AG04450 (cell line): ENCODE measurements at regions not wholly inside any gene's neighbourhood (a gene's known extent, or its start where the extent isn't known, plus 50 kb on each side); places are given as distances from the start of the nearest gene placed in this dataset.

ENCODE experiments used
- CTCF ChIA-PET: fragments of 300-600, 350-600 bp; formaldehyde crosslinking; extraction: SDS; loops from one replicate; lab custom pipeline; 2022; ENCODE audit warnings: antibody characterized with exemption, inconsistent platforms; lab: Charles Lee
- POLR2A ChIA-PET: fragments of 350-600 bp; formaldehyde crosslinking; extraction: SDS; loops from one replicate; lab custom pipeline; 2021; ENCODE audit warnings: antibody characterized with exemption, inconsistent platforms; lab: Yijun Ruan, JAX
- DNase-seq: peaks from one replicate; pipeline ENCODE4 v3.0.0-alpha.2; 2011; ENCODE audit warnings: low read depth, low spot score
- H3K27ac ChIP-seq: one replicate; pipeline ENCODE4 v1.5.1; 2012; ENCODE audit warnings: low read depth, low read length, control low read depth
- H3K27me3 ChIP-seq: one replicate; pipeline ENCODE4 v1.6.0; 2012; ENCODE audit warnings: low read length; ENCODE audit not compliant: control insufficient read depth, insufficient read depth
- H3K4me3 ChIP-seq: 2 replicates; pipeline ENCODE4 v1.5.1; 2011; ENCODE audit warnings: mild to moderate bottlenecking, low read depth, low read length, control low read depth
- H3K9me3 ChIP-seq: 2 replicates; pipeline ENCODE4 v1.5.1; 2012; ENCODE audit warnings: low read length; ENCODE audit not compliant: control insufficient read depth, insufficient read depth
- CTCF ChIP-seq: IDR thresholded peaks from 2 replicates; pipeline ENCODE4 v1.5.1; 2011; ENCODE audit warnings: low read depth, low read length, control low read depth, inconsistent platforms

GRCh38 chr2:14540015-14540414 is 92.5 kb upstream of the LRATD1 start:
- Histone ChIP-seq H3K27me3 (no peaks in the 10 kb centered on the region), H3K27ac (no peak overlapping the region), H3K9me3 (no peaks in the 10 kb centered on the region), H3K4me3 (no peak overlapping the region)
- no peak for DNase-seq
- TF ChIP-seq CTCF: no peak
- ChIA-PET CTCF (no interaction called here), POLR2A (no interaction called here)

- no peak for TF ChIP-seq CTCF
- ChIA-PET CTCF (no interaction called here), POLR2A (no interaction called here)
- Histone ChIP-seq H3K9me3 (no peaks in the 10 kb centered on the region), H3K27me3 (no peaks in the 10 kb centered on the region), H3K4me3 (no peak overlapping the region), H3K27ac (peak overlapping the region; percentile 35)
- DNase-seq: no peak
These were observed 89.2 kb upstream of the LRATD1 start for GRCh38 chr2:14543284-14543683.

- CTCF ChIA-PET: no interaction called here
- Histone ChIP-seq H3K9me3 (no peaks in the 10 kb centered on the region), H3K27me3 (no peaks in the 10 kb centered on the region), H3K4me3 (no peak overlapping the region), H3K27ac (peak overlapping the region; percentile 13)
- no peak for TF ChIP-seq CTCF
- no peak for DNase-seq
- POLR2A ChIA-PET: no interaction called here
These were observed 88.3 kb upstream of the LRATD1 start for GRCh38 chr2:14544247-14544646.

- ChIA-PET POLR2A (no interaction called here), CTCF (no interaction called here)
- no peak for DNase-seq
- no peak for TF ChIP-seq CTCF
- Histone ChIP-seq H3K27ac (no peak overlapping the region), H3K27me3 (no peaks in the 10 kb centered on the region), H3K9me3 (no peaks in the 10 kb centered on the region), H3K4me3 (no peak overlapping the region)
These were observed 84.7 kb upstream of the LRATD1 start for GRCh38 chr2:14547830-14548229.

GRCh38 chr2:14550658-14551057 is 81.9 kb upstream of the LRATD1 start:
- POLR2A ChIA-PET: no interaction called here
- Histone ChIP-seq H3K4me3 (no peak overlapping the region), H3K27me3 (no peaks in the 10 kb centered on the region), H3K9me3 (no peaks in the 10 kb centered on the region), H3K27ac (no peak overlapping the region)
- CTCF ChIA-PET: no interaction called here
- DNase-seq: no peak
- no peak for TF ChIP-seq CTCF
